ENCODE measurements at regions not wholly inside any gene's neighbourhood (a gene's known extent, or its start where the extent isn't known, plus 50 kb on each side); places are given as distances from the start of the nearest gene placed in this dataset.

- TF ChIP-seq CTCF (IDR thresholded peaks at IDR 0.05) (no peak), EZH2 (IDR thresholded peaks at IDR 0.05; ENCODE audit: borderline replicate concordance, insufficient read depth, low read depth, low read length, poor library complexity, severe bottlenecking) (no peak)
These were observed 98.1 kb upstream of the GJB5 start for GRCh38 chr1:34656731-34657130.

Data from B cell (primary cell).